ENCODE measurements at regions not wholly inside any gene's neighbourhood (a gene's known extent, or its start where the extent isn't known, plus 50 kb on each side); places are given as distances from the start of the nearest gene placed in this dataset.

GRCh38 chr7:45456105-45456504 is 118.1 kb upstream of the ADCY1 start:
- no peaks in the 10 kb centered on the region for H3K4me1 Mint-ChIP-seq
- Histone ChIP-seq H2AFZ (replicated peaks) (no peak overlapping the region), H3K27me3 (no peaks in the 10 kb centered on the region), H3K4me3 (no peak overlapping the region), H3K79me2 (ENCODE audit: low read depth) (no peaks in the 10 kb centered on the region), H3K9me3 (ENCODE audit: low read depth) (no peaks in the 10 kb centered on the region), H3K4me1 (no peaks in the 10 kb centered on the region), H3K36me3 (no peaks in the 10 kb centered on the region), H3K9ac (no peak overlapping the region), H3K27ac (no peak overlapping the region), H3K4me2 (no peak overlapping the region), H3F3A (ENCODE audit: low read depth) (no peaks in the 10 kb centered on the region), H4K20me1 (ENCODE audit: low read depth) (no peaks in the 10 kb centered on the region)
- no peak for DNase-seq (ENCODE audit: low spot score)
- H3K9me3 Mint-ChIP-seq = no peaks in the 10 kb centered on the region
- H3K27ac Mint-ChIP-seq = no peak overlapping the region
- TF ChIP-seq, protein P1, sequence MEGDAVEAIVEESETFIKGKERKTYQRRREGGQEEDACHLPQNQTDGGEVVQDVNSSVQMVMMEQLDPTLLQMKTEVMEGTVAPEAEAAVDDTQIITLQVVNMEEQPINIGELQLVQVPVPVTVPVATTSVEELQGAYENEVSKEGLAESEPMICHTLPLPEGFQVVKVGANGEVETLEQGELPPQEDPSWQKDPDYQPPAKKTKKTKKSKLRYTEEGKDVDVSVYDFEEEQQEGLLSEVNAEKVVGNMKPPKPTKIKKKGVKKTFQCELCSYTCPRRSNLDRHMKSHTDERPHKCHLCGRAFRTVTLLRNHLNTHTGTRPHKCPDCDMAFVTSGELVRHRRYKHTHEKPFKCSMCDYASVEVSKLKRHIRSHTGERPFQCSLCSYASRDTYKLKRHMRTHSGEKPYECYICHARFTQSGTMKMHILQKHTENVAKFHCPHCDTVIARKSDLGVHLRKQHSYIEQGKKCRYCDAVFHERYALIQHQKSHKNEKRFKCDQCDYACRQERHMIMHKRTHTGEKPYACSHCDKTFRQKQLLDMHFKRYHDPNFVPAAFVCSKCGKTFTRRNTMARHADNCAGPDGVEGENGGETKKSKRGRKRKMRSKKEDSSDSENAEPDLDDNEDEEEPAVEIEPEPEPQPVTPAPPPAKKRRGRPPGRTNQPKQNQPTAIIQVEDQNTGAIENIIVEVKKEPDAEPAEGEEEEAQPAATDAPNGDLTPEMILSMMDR (IDR thresholded peaks at IDR 0.05) = no peak
- TF ChIP-seq EZH2 (IDR thresholded peaks at IDR 0.05) (no peak), EZH2phosphoT487 (IDR thresholded peaks at IDR 0.05) (no peak)
- no peaks in the 10 kb centered on the region for H3K36me3 Mint-ChIP-seq
- H3K4me3 Mint-ChIP-seq = no peak overlapping the region
- H3K27me3 Mint-ChIP-seq (ENCODE audit: insufficient read depth, low read depth) = peaks cover 4% of the 10 kb centered on the region

GRCh38 chr7:45456747-45457524 is 117.2 kb upstream of the ADCY1 start:
- Histone ChIP-seq H3F3A (ENCODE audit: low read depth) (no peaks in the 10 kb centered on the region), H2AFZ (replicated peaks) (no peak overlapping the region), H3K4me2 (no peak overlapping the region), H3K4me3 (no peak overlapping the region), H4K20me1 (ENCODE audit: low read depth) (no peaks in the 10 kb centered on the region), H3K9ac (no peak overlapping the region), H3K79me2 (ENCODE audit: low read depth) (no peaks in the 10 kb centered on the region), H3K36me3 (no peaks in the 10 kb centered on the region), H3K9me3 (ENCODE audit: low read depth) (no peaks in the 10 kb centered on the region), H3K27ac (no peak overlapping the region), H3K4me1 (no peaks in the 10 kb centered on the region), H3K27me3 (no peaks in the 10 kb centered on the region)
- no peak for DNase-seq (ENCODE audit: low spot score)
- H3K36me3 Mint-ChIP-seq = no peaks in the 10 kb centered on the region
- H3K4me1 Mint-ChIP-seq = no peaks in the 10 kb centered on the region
- H3K4me3 Mint-ChIP-seq = no peak overlapping the region
- H3K27ac Mint-ChIP-seq = no peak overlapping the region
- no peaks in the 10 kb centered on the region for H3K9me3 Mint-ChIP-seq
- TF ChIP-seq EZH2 (IDR thresholded peaks at IDR 0.05) (no peak), EZH2phosphoT487 (IDR thresholded peaks at IDR 0.05) (no peak)
- TF ChIP-seq, protein P1 (IDR thresholded peaks at IDR 0.05) = no peak
- peaks cover 4% of the 10 kb centered on the region for H3K27me3 Mint-ChIP-seq (ENCODE audit: insufficient read depth, low read depth)

DNA sequence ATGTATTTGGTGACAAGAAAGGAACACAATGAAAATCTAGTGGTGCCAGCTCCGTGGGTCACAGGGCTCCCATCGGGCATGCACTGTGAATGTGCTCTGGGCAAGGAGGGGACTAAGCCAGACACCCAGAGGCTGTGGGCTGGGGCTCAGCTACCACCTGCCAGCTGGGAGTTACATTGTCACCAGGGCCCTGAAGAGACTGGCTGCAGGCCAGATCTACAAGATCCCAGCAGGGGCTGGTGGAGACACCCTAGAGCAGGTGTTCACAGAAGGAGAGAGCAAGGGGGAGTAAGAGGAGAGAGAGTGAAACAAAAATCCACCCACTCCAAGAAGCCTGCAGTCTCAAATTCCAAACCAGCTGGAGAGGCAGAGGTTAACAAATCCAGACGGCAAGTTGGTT is 116.6 kb upstream of the ADCY1 start:
- H4K20me1 ChIP-seq (ENCODE audit: low read depth) = no peaks in the 10 kb centered on the region
- no peak for DNase-seq (ENCODE audit: low spot score)
- H3K9ac ChIP-seq = no peak overlapping the region
- no peak overlapping the region for H3K27ac ChIP-seq
- Mint-ChIP-seq H3K4me3 (no peak overlapping the region), H3K27me3 (ENCODE audit: insufficient read depth, low read depth) (peaks cover 4% of the 10 kb centered on the region), H3K9me3 (no peaks in the 10 kb centered on the region), H3K27ac (no peak overlapping the region), H3K36me3 (no peaks in the 10 kb centered on the region), H3K4me1 (no peaks in the 10 kb centered on the region)
- no peak overlapping the region for H3K4me3 ChIP-seq
- no peaks in the 10 kb centered on the region for H3K9me3 ChIP-seq (ENCODE audit: low read depth)
- H3K4me1 ChIP-seq = no peaks in the 10 kb centered on the region
- TF ChIP-seq EZH2 (IDR thresholded peaks at IDR 0.05) = no peak
- TF ChIP-seq, protein P1 (IDR thresholded peaks at IDR 0.05) = no peak
- no peak for TF ChIP-seq EZH2phosphoT487 (IDR thresholded peaks at IDR 0.05)
- H3K79me2 ChIP-seq (ENCODE audit: low read depth) = no peaks in the 10 kb centered on the region
- H3K36me3 ChIP-seq = no peaks in the 10 kb centered on the region
- H3K4me2 ChIP-seq = no peak overlapping the region
- no peak overlapping the region for H2AFZ ChIP-seq (replicated peaks)
- no peaks in the 10 kb centered on the region for H3F3A ChIP-seq (ENCODE audit: low read depth)
- H3K27me3 ChIP-seq = no peaks in the 10 kb centered on the region

Measured in neural progenitor cell (in vitro differentiated cells).